ENCODE measurements at regions not wholly inside any gene's neighbourhood (a gene's known extent, or its start where the extent isn't known, plus 50 kb on each side); places are given as distances from the start of the nearest gene placed in this dataset.

GRCh38 chr1:244192325-244192724 is 141.2 kb downstream of the ZBTB18 start:
- TF ChIP-seq CTCF (IDR thresholded peaks at IDR 0.05) (no peak), EP300 (IDR thresholded peaks at IDR 0.05) (no peak)
